RKO (cell line): ENCODE measurements at regions not wholly inside any gene's neighbourhood (a gene's known extent, or its start where the extent isn't known, plus 50 kb on each side); places are given as distances from the start of the nearest gene placed in this dataset.

Source experiments
- DNase-seq: peaks from one replicate; pipeline ENCODE4 v3.0.0-alpha.2; 2016; ENCODE audit warnings: low spot score

DNA sequence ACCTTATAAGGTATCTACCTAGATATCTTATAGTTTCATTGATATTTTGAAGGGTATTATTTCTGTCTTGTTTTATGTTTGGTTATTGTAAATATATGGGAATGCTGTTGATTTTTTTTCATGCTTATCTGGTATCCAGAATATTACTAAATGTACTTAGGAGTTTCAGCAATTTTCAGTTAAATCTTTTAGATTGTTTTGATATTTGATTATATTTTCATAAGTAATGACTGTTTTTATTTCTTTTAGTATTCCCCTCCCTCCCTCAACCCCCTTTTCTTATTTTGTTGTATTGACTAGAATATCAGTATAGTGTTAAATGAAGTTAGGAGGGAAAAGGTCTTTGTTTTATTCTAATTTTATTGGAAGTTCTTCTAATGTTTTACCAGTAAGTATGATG, 344.4 kb upstream of the PROX1 start:
- DNase-seq: no peak

DNA sequence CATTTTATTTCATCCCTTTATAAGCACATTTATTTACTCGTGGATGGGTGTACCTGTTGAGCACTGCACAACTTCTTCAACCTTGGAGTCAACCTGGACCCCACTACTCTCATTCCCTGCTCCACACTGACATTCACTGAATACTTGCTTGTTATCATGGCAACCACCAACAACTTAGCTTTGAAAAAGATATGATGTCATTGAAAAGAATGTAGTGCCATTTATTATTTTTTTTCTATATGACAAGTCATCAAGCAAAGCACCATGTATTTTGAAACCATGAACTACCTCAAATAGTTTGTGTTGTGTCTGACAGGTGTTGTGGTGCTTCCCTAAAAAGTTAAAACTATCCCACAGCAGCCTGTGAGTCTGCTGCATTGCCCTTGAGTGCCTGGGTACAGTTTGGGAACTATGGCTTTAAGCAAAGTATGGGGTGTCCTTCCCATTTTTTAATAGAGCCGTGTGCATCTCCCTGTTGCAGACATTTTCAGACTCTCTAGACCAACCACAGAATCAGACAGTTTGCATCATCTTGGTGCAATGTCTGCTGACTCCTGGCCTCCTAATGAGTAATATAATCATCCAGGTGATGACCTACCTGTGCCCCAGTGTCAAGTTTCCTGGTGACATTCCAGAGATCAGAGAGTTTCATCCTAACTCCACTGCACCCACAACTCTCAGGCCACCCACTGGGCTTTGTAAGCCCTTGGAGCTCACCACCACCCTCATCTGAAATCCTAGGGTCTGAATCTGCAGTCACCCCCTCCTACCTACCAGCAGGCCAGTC, 339.7 kb upstream of the PROX1 start:
- DNase-seq: no peak

DNA sequence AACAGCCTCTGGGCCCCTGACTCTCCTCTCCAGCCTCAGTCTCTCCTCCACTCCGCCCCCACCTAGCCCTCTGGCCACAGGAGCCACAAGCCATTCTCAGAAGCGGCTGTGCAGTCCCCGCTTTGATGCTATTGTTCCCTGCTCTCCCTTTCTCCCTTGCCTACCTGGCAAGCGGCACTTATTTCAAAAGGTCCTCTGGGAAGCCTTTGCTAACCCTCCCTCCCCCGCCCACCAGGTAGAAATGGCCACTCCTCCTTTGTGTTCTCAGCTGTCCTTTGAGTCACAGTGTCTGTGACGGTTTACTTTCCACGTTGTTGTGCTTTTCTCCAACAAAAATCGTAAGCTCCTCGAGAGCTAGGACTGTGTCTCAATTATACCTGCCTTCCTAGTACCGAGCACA, 338.4 kb upstream of the PROX1 start:
- DNase-seq: no peak

DNA sequence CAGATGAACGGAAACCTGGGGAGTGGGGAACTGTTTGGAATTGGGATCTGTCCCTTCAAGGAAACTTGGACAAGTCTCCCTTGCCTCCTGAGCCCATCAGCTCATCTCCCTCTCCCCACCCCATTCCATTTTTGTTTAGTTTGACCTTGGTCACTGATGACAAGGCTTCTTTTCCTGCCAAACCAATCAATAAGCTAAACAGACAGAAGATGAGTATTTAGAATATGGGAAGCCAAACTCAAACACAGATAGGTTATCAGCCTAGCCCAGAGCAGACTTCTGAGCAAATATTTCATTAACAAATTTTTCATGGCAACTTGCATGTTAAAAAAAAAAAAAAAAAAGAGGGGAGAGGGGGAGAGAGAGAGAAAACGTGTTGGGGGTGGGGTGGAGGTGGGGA, 337.2 kb upstream of the PROX1 start:
- no peak for DNase-seq

DNA sequence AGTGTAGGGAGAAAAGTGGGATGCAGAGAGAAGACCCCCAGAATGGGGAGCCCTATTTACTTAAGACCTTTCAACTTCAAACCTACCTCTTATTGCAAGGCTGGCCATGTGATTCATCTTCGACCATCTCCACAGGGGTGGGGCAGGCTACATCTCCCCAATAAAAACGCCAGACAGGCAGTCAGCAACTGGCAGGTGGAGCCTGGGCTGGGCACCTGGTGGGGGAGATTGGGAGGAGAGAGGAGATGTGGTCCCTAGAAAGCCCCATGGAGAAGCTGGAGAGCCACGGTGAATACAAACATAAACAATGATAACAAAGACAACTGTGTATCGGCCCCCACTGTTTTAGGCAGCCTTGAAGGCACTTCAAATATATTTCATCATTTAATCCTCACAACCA, 336.7 kb upstream of the PROX1 start:
- DNase-seq: no peak

DNA sequence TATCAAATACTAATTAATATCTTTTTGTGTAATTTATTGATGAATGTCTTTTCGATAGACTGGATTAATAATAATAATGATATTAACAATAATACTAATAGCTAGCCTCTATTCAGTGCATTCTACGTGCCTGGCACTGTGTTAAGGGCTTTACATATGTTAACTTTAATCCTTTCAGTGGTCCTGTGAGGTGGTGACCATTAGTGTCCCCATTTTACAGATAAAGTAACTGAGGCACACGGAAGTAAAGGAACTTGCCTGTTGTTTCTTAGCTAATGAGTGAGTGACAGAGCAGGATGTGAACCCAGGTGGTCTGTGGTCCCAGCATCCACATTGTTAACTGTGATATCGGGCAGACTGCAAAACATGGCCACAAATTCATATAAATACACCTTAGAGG, 335.7 kb upstream of the PROX1 start:
- no peak for DNase-seq

DNA sequence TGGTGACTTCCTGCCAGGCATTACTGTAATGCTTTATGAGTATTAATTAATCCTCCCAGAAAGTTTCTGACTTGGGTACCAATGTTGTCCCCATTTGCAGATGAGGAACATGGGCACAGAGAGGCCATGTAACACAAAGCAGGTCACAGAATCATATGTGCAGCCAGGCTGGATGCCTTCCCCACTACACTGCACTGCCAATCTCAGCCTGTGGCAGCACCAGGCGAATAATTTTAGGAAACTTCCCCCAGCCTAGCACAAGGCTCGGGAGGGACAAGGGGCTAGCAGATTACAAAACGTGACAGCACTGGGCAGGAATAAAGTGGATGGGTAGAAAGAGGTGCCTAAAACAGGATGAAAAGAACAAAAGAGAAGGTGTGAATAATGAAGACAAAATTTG, 331.7 kb upstream of the PROX1 start:
- no peak for DNase-seq

DNA sequence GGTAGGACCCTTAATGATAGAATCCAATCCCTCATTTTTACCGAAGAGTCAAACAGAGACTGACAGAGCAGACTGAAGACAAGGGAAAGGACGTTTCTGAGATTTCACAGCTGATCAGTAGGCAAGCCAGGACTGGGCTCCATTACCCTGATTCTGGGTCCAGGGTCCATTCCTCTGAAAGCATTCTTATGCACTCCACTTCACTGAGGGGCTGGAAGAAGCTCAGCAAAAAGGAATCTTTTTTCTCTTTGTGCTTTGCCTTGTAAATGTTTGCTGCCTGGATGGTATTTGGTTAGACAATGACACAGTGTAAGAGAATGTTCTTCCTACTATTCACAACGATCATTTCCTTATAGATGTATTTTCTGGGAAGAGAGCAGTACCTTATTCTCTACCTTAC, 331.3 kb upstream of the PROX1 start:
- DNase-seq: no peak

DNA sequence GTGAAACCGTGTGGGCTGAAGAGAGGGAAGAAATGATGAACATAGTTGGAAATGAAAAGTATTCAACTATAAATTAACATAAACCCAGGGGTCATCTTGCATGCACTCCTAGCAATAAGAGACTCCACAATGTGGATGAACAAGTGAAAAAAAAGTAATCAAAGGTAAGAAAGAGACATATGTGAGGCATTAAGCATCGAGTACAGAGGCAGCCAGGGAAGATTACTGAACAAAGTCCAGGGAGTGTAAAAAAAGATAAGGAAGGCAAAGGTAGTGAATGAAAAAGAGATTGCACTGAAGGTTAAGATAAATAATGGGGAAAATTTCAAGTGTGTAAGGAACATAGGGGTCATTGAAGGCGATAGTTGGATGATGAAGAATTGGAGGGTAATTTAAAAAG, 330.8 kb upstream of the PROX1 start:
- no peak for DNase-seq

DNA sequence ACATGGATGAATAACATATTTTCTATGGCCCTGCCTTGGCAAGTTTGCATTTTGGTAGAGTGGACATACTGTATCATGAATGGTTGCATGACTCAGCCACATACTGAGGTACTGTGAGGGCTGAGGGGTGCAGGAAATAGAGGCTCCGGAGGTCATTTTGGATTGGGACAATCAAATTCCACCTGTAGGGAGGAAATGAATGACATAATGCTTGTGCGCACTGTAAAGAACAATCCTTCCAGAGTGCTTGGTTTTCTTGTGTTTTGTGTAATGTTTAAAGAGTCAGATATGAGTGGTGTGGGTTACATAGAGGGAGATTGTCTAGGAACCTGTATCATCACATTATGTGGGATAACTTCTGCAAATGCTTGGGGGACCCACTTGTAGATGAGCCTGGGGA, 329.9 kb upstream of the PROX1 start:
- DNase-seq: no peak

DNA sequence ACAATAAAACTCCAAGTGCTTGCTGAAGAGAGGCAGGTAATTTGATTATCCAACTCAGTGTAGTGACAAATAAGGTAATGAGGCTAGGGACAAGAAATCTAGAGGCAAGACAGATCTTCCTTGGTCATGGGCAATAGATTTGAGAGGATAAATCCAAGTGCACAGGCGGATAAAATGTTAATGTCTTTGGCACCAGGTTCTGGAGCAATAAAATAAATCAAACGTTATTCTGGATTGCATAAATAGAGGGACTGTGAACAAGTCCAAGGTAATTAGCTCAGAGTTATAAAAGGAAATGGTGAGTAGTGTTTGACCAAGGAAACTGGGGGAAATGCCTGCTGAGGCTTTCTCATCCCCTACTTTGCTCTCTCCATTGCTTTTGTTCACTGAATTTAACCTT, 329.3 kb upstream of the PROX1 start:
- DNase-seq: no peak

DNA sequence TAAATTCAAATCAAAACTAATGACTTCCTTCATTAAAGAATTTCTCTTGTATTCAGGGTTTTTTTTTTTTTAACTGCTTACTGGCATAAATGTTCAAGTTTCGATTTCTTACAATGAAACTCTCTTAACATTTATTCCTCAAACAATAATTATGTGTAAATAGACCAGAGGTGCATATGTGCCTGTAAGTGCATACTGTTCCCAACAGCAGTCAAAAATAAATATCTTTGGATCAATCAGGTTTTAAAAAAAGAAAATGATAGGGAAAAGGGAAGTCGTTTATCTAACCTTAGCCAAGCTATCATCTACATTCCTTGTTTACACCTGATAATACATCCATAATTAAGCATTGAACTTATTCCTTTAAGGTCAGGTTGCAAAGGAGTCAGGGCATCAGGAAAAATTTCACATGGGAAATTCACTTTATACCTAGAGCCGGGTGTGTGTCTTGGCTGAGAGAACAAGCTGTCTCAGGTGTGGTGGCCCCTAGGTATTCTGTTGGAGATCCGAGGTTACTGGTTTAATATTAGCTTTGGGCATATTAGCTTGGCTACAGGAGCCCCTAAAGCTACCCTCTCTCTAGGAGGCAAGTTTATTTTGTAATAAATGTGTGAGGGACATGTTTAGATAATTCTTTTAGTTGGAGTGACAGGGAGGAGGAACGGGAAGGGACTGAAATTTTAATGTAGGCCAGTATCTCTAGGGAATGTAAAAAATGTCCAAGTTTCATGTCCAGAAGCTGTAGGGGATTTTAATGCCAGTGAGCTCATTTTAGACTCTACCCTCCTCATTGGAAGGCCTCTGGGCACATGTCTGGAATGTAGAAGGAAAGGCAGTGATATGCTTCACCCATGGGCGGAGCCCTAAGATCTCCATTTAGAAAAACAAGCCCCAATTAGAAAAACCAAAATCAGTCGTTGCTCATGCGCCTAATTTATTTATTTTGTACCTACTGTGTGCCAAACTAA, 327.9 kb upstream of the PROX1 start:
- DNase-seq: no peak

DNA sequence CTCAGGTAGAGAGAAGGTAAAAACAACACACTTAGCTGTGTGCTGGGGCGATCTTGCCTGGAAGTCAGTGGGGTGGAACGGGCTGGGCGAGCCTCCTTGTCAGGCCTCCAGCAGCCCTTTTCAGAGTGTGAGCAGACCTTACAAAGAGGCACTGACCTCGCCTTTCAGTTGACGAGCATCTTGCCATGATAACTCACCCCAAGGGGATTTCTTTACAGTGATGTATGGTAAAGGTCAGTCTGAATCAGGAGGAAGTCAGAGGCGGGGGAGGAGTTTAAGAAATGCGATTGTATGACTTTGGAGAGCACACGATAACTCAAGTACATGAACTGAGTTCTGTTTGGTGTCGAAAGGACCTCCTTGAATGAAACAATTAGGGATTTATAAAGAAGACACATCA, 326.5 kb upstream of the PROX1 start:
- DNase-seq: peak; percentile 3

DNA sequence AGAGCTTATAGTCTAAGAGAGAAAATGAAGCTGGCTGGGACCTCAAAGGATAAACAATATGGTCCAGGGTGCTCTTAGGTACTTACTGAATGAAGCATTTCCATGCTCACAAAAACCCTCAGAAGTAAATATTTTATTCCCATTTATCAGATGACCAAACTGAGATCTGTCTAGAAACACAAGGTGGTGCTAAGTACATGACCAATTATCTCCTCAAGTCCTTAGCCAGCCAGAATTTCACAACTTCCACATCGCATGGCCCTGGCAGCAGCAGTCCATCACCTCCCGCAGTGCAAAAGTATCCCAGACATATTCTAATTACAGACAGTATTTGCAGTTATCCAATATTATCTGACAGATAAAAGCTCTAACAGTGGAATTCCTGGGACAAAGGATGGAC, 321.7 kb upstream of the PROX1 start:
- peak; percentile 9 for DNase-seq

DNA sequence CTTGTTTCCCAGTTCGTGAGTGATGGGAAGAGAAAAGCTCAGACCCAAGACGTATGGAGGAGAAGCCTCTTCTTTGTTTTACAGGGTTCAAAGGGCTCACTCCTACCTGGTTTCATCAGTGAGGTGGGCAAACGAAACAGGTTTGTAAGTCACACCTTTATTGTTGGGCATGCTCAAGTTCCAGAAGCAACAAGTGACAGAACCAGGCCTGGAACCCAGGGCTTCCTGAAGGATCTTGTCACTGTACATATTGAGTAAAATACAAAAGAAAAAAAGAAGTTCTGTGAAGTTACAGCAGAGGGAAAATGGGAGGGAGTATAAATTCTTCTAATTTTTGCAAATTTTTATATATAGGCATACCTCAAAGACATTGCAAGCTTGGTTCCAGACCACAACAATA, 320.9 kb upstream of the PROX1 start:
- no peak for DNase-seq

DNA sequence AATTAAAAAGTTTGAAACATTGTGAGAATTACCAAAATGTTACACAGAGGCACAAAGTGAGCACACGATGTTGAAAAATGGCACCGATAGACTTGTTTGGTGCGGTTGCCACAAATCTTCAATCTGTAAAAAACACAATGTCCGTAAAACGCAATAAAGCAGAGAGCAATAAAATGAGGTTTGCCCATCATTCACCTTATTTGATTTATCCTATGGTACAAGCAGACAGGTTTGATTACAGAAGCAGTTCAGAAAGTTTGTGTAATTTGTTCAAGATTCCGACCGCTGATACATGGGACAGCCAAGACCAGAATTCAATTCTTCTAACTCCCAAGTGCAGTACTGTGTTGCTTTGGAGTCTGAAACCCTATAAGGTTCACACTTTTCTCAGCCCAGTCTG, 318.3 kb upstream of the PROX1 start:
- no peak for DNase-seq

DNA sequence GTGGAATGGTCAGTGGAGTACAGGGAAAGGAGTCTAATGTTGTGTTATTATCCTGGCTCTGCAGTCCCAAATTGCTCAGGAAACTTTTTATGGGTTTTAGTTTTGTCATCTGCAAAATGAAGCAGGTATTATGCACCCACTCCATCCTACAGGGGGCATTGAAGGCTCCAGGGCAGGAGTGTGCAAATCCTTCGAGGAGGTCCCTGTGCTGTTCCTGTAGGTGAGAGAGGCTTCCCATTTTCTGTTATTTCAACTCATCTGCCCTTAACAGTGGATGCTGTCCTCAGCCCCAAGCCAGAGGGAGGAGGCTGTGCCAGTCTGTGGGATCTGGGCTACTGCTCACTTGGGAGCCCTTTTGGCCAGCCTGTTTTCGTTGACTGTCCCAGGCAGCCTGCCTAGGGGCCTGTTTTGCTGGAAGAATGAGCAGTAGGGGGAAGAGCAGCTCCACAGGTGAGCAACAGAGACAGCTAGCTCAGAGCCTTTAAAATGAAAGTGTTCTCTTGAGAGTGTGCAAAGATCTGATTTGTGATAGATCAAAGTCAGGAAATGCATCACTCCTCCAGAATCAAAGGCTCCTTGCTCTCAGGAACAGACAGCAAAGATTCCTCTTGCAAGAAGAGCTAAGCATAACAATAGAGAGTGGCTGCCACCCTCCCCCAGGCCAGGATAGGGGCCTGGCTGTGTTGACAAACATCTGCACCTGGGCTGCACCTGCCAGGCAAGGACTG, 317.6 kb upstream of the PROX1 start:
- DNase-seq: no peak

DNA sequence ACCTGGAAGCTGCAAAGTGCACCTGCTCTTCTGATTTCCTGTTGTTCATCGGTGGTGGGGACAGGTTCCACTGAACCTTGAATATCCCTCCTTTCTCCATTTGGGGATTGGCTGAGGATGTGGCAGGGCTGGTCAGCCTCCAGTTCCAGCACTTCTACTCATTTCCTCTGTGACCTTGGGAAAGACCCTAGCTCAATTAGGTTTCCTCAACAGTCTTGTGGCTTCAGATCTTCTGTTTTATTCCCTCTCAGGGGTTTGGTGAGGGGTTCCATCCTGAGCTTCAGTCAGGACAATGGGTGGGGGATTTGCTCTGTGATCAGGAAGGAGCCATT, 317.1 kb upstream of the PROX1 start:
- no peak for DNase-seq

DNA sequence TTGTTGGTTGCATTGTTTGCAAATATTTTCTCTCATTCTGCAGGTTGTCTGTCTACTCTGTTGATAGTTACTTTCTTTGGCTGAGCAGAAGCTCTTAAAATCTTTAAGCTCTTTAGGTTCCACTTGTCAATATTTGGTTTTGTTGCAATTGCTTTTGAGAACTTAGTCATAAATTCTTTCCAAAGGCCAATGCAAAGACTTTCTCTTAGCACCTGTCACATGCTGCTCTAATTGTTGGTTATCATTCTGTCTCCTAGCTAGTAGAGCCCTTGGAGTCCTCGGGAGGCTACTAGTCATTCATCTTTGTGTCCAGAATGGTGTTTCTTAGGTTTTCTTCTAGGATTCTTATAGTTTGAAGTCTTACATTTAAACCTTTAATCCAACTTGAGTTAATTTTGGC, 312.7 kb upstream of the PROX1 start:
- DNase-seq: no peak

DNA sequence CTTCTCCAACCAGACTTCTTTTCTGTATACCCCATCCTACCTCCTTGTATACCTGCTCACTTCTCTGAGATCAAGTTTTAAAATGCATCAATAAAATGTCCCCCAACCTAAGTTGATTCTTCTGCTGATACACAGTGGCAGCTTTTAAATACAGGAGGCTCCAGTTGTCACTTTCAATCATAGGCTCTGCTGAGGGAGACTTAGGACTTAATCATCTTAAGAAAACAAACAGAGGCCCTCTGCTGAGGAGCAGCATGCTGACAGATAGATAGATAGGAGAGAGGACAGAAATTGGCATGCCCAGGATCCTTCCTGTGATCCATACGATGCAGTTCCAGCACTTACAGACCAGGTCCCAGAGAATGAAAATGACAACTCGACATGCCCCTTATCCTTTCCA, 311.0 kb upstream of the PROX1 start:
- no peak for DNase-seq

DNA sequence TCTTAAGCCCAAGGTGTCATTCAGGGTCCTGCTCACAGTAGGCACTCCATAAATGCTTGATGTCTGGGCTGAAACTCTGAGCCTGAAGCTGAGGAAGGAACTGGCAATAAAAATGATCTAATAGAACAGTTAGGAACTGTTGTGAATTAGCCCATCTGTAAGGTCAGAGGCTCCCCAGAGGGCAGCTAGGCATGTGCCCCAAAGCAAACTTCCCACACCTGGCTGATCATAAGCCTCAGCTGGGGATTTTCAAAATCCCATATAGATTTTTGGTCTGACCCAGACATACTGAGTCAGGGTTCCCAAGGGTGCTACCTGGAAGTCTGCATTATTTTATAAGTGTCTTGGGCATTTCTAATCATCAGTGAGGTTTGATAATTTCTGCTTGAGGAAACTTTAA, 309.4 kb upstream of the PROX1 start:
- no peak for DNase-seq

DNA sequence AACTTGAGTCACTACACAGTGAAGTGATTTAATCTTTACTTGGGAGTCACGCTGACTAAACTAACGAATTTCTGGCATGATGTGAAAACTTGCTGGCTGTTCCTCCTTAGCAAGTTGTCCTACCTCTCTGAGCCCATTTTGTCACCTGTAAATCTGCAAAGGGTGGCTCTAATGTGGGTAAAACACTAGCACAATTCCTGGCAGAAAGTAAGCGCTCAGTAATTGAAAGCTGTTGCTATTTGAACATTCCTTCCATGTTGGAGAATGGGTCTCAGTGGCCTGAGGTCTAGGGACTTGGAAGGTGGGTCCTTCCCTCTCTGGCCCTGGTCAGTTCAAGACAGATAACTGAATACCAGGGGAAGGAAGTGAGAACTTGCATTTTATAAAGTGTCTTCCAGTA, 309.0 kb upstream of the PROX1 start:
- no peak for DNase-seq

DNA sequence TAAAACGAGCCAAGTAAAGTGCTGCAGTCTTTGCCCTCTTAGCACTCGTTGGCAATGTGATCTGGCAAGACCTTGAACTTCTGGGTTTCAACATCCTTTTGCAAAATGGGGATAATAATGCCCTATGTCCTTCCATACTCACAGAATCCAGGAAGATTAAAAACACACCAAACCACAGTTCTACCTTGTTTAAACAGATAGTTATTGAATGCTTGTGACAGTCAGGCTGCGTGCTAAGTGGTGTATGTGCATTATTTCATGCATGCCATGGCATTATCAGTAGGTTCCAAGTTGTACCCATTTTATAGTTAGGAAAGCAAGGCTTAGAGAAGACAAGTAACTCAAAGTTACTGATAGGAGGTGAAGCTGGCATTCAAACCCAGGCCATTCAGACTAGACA, 308.6 kb upstream of the PROX1 start:
- no peak for DNase-seq
